ENCODE measurements at regions not wholly inside any gene's neighbourhood (a gene's known extent, or its start where the extent isn't known, plus 50 kb on each side); places are given as distances from the start of the nearest gene placed in this dataset.
"Not testable (repeated sequence)": the region's sequence is repeated elsewhere in the genome, so short reads cannot be mapped to it uniquely, and the experiment has no call there.

- TF ChIP-seq NPAS2 (CRISPR knock-in tag; IDR thresholded peaks at IDR 0.05; ENCODE audit: borderline replicate concordance) (no peak), FOXS1 (CRISPR knock-in tag; IDR thresholded peaks at IDR 0.05) (no peak), POLR2A (IDR thresholded peaks at IDR 0.05; ENCODE audit: low read length) (no peak), NFE2L2 (conservative IDR thresholded peaks at IDR 0.05; ENCODE audit: low read length) (no peak), FOSB (CRISPR knock-in tag; IDR thresholded peaks at IDR 0.05) (no peak), ZFP36 (IDR thresholded peaks at IDR 0.05; ENCODE audit: borderline replicate concordance, partially characterized antibody) (no peak), CHD4 (IDR thresholded peaks at IDR 0.05; ENCODE audit: borderline replicate concordance) (no peak), REST (IDR thresholded peaks at IDR 0.05) (no peak), RNF2 (IDR thresholded peaks at IDR 0.05; ENCODE audit: borderline replicate concordance, low read depth) (no peak), POLR2AphosphoS2 (conservative IDR thresholded peaks at IDR 0.05; ENCODE audit: low read length) (no peak), HOXB5 (CRISPR knock-in tag; IDR thresholded peaks at IDR 0.05) (no peak), EP300 (IDR thresholded peaks at IDR 0.05) (no peak), CEBPB (IDR thresholded peaks at IDR 0.05) (no peak), JUNB (IDR thresholded peaks at IDR 0.05) (no peak), HEYL (CRISPR knock-in tag; IDR thresholded peaks at IDR 0.05) (no peak), CBX2 (IDR thresholded peaks at IDR 0.05; ENCODE audit: borderline replicate concordance, low read depth) (no peak), MAFK (IDR thresholded peaks at IDR 0.05; ENCODE audit: partially characterized antibody) (no peak), EHMT2 (IDR thresholded peaks at IDR 0.05; ENCODE audit: low read depth) (no peak)
- no peak for FAIRE-seq
- no peak overlapping the region for H3K27ac ChIP-seq
- peaks cover 34% of the 10 kb centered on the region; the same call in 2 of the 3 replicates for H3K9me3 ChIP-seq
- H3K4me3 ChIP-seq = no peak overlapping the region
- POLR2A ChIA-PET = no interaction called here
- WGBS (ENCODE audit: missing lambda C conversion rate) = 10% methylated on average over 2 of the region's 2 CpGs
- CTCF ChIA-PET = no interaction called here
- H3K4me1 ChIP-seq = no peaks in the 10 kb centered on the region
- no peak overlapping the region for H3K4me2 ChIP-seq
- no peak for DNase-seq (ENCODE audit: low read depth in 1 of 2, low spot score in 1 of 2)
- ATAC-seq = no peak
Measured at GRCh38 chr2:82748653-82749052, 1710.4 kb downstream of the SUCLG1 start.

- 75% methylated on average over 1 of the region's 1 CpG for WGBS (ENCODE audit: missing lambda C conversion rate)
- H3K4me2 ChIP-seq = no peak overlapping the region
- H3K27ac ChIP-seq = no peak overlapping the region
- no peak for DNase-seq (ENCODE audit: low read depth in 1 of 2, low spot score in 1 of 2)
- TF ChIP-seq HEYL (CRISPR knock-in tag; IDR thresholded peaks at IDR 0.05) (no peak), CTCF (IDR thresholded peaks at IDR 0.05) (no peak), BHLHE40 (IDR thresholded peaks at IDR 0.05; ENCODE audit: low read depth, low read length) (no peak), CBX8 (IDR thresholded peaks at IDR 0.05) (no peak), USF2 (IDR thresholded peaks at IDR 0.05) (no peak), REST (IDR thresholded peaks at IDR 0.05) (no peak), SMC3 (IDR thresholded peaks at IDR 0.05) (no peak), MAFK (IDR thresholded peaks at IDR 0.05; ENCODE audit: partially characterized antibody) (no peak), FOSB (CRISPR knock-in tag; IDR thresholded peaks at IDR 0.05) (no peak), EP300 (IDR thresholded peaks at IDR 0.05) (no peak), HOXB5 (CRISPR knock-in tag; IDR thresholded peaks at IDR 0.05) (no peak), RNF2 (IDR thresholded peaks at IDR 0.05; ENCODE audit: borderline replicate concordance, low read depth) (no peak), FOXS1 (CRISPR knock-in tag; IDR thresholded peaks at IDR 0.05) (no peak), JUNB (IDR thresholded peaks at IDR 0.05) (no peak), PHF8 (IDR thresholded peaks at IDR 0.05; ENCODE audit: borderline replicate concordance, low read depth) (no peak)
- ATAC-seq = no peak
- H3K9me3 ChIP-seq = 0 out of 3 replicates have a peak, but pooled peaks cover 3% of the 10 kb centered on the region
- no peaks in the 10 kb centered on the region for H3K4me1 ChIP-seq
- no peak overlapping the region for H3K4me3 ChIP-seq
- ChIA-PET POLR2A (no interaction called here), CTCF (no interaction called here)
- FAIRE-seq = no peak
Measured at GRCh38 chr2:82740527-82740926, 1718.6 kb downstream of the SUCLG1 start.

- WGBS (ENCODE audit: missing lambda C conversion rate) = 49% methylated on average over 15 of the region's 15 CpGs
- H3K27ac ChIP-seq; H3K9me3 ChIP-seq; H3K4me2 ChIP-seq; DNase-seq (ENCODE audit: low read depth in 1 of 2, low spot score in 1 of 2); ATAC-seq; H3K4me3 ChIP-seq; POLR2A ChIA-PET; FAIRE-seq; H3K4me1 ChIP-seq: not testable (repeated sequence)
- CTCF ChIA-PET = interaction anchor here (1.4 kb wide), 1 partner anchor 18 kb away, joined by 4 read pairs; no protein-coding TSS in a partner anchor
Measured at GRCh38 chr2:82737965-82738364, 1721.1 kb downstream of the SUCLG1 start.
